HG03097 (cell line): ENCODE measurements at regions not wholly inside any gene's neighbourhood (a gene's known extent, or its start where the extent isn't known, plus 50 kb on each side); places are given as distances from the start of the nearest gene placed in this dataset.

Experiments used
- ATAC-seq: cut with Tn5 transposase; IDR thresholded peaks from one replicate; pipeline ENCODE4 v1.9.1; 2021; ENCODE audit not compliant: unreplicated experiment, low FRiP score

GRCh38 chr6:40083141-40083920, 149.1 kb upstream of the MOCS1 start:
- no peak for ATAC-seq

GRCh38 chr6:40082278-40083043, 148.2 kb upstream of the MOCS1 start:
- no peak for ATAC-seq

- ATAC-seq, result no peak
These were observed 143.5 kb upstream of the MOCS1 start for GRCh38 chr6:40077736-40078135.

- ATAC-seq, result no peak
These were observed 143.1 kb upstream of the MOCS1 start for GRCh38 chr6:40077315-40077714.

DNA sequence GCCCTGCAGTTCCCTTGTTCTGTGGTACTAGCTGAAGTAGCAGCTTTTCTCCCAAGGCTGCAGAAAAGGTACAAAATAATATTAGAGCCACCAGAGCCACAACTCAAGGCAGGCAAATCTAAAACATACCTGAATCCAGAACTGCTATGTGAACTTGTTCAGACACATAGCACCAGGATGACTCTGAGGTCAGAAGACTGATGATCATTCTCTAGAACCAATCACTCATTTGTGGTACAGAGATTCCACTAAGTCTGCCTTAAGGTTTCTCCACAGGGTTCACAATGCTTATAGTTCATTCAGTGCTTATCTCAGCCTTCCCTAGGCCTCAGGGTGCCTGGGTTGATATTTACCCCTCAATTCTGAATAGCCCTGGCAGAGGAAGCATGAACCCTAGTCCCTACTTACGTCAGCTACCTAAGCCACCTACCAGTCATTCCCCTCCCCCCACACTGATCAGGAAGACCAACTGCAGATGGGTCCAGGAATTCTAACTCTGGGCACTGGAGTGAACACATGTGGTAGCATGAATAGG, 140.9 kb upstream of the MOCS1 start:
- no peak for ATAC-seq

DNA sequence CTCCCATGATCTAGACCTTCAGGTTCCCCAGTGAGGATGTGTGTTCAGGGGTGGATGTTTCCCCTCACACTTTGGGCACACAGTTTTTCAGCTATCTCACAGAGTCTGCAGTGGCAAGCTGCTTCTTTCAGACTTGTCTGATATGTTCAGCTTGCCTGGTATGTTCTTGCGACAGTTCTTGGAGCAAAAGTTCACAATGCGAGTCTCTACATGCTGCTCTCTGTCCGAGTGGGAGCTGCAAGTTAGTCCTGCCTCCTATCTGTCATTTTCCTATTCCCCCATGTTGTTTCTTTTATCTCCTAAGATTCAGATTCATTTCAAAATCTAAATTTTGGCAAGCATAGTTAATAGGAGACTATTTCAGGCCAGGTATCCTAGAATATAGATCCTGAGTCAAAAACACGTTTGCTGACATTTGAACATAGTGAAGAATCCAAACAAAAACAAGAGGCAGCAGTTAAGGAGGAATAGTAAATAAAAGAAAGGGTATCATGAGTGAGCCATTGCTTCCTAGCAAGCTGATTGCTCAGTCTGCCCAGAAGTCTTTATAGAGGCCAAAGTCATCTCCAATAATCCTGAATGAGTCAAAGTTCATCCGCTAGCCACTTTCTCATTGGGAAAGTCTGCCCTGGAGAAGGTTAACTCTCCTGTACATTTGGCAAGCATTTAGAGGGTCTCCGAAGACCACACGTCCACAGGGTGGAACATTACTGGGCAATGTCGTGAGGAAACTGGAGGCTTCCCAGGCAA, 140.2 kb upstream of the MOCS1 start:
- no peak for ATAC-seq

DNA sequence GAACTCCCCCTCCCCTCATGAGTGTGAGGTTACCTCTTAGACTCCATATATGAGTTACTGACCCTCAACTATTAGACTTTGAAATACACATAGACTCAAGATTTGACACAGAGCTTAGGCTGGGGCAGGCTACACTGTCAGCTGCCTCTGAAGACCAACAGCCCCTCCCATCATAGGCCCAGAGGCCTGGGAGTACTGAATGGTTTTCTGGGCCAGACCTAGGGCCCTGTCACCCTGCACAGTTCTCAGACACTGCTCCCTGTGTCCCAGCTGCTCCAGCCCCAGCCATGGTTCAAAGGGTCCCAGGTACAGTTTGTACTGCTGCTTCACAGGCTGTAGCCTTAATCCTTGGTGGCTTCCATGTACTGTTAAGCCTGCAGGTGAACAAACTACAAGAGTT, 132.1 kb upstream of the MOCS1 start:
- ATAC-seq, result no peak

- ATAC-seq, result no peak
These were observed 122.6 kb upstream of the MOCS1 start for GRCh38 chr6:40056865-40057264.

GRCh38 chr6:40054602-40055001, 120.3 kb upstream of the MOCS1 start:
- ATAC-seq, result no peak

DNA sequence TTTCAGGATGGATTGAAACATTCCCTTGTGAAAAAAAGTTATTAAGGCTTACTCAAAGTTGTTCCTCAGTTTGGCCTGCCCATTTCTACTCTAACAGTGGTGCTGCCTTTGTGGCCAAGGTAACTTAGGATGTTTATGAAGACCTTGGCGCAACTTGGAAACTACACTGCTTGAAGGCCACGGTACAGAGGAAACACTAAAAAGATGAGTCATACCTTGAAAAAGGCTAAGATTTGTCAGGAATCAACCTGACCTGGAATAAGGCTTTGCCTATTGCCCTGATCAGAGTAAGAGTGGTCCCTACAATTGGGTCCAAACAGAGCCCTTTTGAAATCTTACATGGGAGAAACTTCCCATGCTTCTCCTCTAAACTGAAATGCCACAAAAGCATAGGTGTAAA, 119.9 kb upstream of the MOCS1 start:
- ATAC-seq, result no peak

- no peak for ATAC-seq
These were observed 114.9 kb upstream of the MOCS1 start for GRCh38 chr6:40049128-40049527.

- no peak for ATAC-seq
These were observed 109.9 kb upstream of the MOCS1 start for GRCh38 chr6:40044196-40044595.

- no peak for ATAC-seq
These were observed 108.0 kb upstream of the MOCS1 start for GRCh38 chr6:40042232-40042631.

- ATAC-seq, result no peak
These were observed 104.8 kb upstream of the MOCS1 start for GRCh38 chr6:40039042-40039441.

GRCh38 chr6:40038626-40039025, 104.4 kb upstream of the MOCS1 start:
- ATAC-seq, result no peak

DNA sequence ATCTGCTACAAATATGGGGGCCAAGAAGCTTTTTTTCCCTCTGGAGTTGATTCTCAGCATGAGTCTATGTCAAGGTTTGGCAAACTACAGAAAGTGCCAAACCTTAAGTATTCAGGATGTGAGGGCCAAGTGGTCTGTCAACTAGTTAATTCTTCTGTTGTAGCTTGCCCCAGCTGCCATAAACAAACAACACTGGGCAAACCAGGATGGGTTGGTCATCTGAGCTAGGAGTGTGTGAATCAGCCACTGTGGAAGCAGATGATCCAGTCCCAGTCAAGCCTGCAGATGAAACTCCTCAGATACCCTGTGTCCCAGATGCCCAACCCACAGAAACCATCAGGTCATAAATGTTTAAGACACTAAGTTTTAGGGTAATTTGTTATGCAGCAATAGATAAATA, 103.0 kb upstream of the MOCS1 start:
- no peak for ATAC-seq

DNA sequence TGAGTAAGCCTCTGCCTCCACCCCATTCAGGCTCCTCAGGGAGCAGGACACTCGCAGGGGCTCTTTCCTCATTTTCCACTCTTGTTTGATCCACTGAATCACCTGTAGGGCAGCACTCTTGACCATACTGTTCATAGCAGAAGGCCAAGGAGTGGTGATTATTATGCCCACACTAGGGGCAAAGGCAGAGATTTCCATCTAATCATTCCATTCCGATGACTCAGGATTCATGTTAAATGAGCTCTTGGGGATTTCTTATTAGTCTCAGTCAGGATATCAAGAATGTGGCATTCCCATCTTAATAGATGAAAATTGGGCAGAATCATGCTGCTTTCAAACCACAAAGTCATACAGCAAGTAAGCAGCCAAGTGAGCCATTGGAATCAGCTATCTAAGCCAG, 101.9 kb upstream of the MOCS1 start:
- no peak for ATAC-seq

DNA sequence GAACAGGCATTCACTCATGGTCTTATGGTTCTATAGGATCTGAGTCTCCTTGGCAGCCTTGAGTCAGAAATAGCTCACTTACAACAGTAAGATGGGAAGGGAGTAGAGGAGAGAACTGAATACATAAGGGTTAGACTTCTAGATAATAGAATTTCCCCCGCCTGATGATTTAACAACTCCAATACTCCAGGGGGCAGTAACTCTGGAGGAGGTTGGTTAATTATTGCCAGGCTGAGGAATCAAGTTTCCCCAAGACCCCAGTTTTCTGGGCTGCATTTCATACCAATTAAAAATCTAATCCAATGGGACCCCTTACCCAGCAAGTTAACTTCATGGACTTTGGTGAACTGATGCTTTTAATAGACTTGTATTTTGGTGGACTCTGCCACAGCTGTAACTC, 94.2 kb upstream of the MOCS1 start:
- no peak for ATAC-seq

DNA sequence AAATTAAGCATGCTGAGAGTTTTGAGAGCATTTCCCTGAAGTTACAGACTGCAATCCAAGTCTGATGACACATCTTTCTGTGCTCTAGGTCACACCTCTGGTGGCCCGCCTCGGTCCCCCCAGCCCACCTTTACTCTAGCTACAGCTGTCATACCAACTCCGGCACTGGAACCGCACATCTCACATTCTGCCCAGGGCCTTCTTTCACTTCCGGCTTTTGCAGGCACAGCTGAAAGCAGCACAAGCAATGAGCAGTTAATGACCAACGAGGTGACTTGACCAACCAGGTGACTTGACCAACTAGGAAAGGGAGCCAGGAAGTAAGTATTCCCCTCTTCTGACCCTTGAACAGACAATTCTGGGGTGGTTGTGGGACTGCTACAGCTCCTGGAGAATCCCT, 88.6 kb upstream of the MOCS1 start:
- ATAC-seq, result no peak

DNA sequence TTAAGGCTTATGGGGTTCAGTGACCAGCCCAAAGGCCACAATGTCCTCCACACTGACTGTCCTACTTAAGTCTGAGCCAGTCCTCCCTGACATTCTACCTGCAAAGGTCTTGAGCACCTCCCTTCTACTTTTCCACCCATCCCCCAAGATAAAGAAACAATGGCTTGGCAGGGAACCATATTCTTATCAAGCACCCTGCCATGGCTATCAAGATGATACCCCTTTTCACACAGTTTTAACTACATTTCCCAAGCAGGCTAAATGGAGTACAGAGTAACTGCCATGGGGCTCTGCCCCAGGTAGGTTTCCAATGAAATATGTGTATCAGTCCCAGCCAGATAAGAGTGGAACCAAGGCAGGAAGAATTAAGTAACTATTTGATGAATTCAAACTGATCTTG, 85.9 kb upstream of the MOCS1 start:
- no peak for ATAC-seq

DNA sequence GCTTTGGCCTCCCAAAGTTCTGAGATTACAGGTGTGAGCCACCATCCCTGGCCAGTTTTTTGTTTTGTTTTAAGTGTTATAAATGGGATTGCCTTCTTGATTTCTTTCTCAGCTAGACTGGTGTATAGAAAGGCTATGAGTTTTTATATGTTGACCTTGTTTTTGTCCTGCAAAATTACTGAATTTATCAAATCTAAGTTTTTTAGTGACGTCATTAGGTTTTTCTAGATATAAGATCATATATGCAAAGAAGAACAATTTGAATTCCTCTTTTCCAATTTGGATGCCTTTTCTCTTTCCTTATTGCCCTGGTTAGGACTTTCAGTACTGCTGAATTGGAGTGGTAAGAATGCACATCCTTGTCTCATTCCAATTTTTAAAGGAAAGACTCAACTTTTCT, 81.3 kb upstream of the MOCS1 start:
- no peak for ATAC-seq
